Right ventricle myocardium superior (tissue), 1 donor: ENCODE measurements at regions not wholly inside any gene's neighbourhood (a gene's known extent, or its start where the extent isn't known, plus 50 kb on each side); places are given as distances from the start of the nearest gene placed in this dataset.
"Not testable (repeated sequence)": the region's sequence is repeated elsewhere in the genome, so short reads cannot be mapped to it uniquely, and the experiment has no call there.

Experiments used
- ATAC-seq: fragments of 200-7000 bp; cut with Tn5 transposase; one replicate; pipeline ENCODE4 v1.9.1; 2020; ENCODE audit warnings: mild to moderate bottlenecking; ENCODE audit not compliant: poor library complexity
- DNase-seq: peaks from one replicate; pipeline ENCODE4 v3.0.0-alpha.2; 2020
- intact Hi-C: fragments of 100-400 bp; cut with DNase I; formaldehyde crosslinking; loops from one replicate; pipeline ENCODE4 v1.11.2; 2022
- donor health status: DM: no; HTN: yes; CAD: no; lungs with severe emphysema.

DNA sequence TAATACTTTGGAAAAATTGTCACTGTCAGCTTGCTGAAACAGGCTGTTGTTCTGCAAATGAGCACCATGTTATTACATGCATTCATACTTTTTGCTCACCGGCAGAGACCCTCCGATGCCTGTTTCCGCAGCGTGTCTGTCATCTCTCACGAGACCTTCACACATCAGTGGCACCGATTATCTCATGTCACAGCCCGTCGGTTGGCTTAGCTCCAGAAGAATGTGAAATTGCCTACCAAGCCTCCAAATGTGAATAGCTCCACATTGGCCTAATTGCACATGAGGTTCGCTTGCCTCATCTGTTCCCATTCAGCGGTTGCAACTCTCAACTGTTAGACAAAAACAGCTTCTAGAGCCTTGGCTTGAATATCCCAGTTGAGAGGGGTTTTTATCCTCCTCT is 233.0 kb downstream of the ACTR3 start:
- intact Hi-C loops, result no loop called here
- ATAC-seq, result no peak
- DNase-seq, result no peak

DNA sequence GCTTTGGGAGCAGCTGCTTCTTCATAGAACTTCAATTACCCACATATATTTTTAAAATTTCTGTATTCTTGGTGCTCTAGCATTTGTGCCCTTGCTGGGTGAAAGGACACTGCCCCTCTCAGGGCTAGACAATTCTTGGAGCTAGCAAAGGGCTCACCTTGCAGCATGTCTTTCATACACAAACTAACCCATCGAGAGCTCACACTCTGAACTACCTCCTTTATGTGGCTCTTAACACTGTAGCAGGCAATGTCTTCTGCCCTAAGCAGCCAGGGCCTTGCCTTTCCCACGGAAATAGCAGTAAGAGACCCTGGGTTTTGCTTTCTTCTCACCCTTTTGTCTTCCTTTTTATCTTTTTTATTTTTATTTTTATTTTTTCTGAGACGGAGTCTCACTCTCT is 234.0 kb downstream of the ACTR3 start:
- ATAC-seq (no peak), DNase-seq (no peak)
- intact Hi-C loops, result no loop called here

DNA sequence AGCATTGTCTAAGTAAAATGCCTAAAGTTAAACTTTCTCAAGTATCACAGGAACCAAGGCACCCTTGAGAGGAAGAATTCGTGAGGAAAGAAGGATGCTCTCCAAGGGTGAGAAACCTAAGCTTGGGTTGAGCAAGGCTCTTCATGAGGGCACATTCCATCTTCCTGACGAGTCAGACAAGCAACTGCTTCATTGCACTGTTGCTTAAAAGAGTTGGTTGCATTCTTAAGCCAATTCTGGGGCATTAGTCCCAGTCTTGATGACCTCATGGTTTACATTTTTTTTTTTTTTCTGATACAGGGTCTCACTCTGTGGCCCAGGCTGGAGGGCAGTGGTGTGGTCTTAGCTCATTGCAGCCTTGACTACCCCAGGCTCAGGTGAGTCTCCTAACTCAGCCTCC is 237.5 kb downstream of the ACTR3 start:
- ATAC-seq, result no peak
- no peak for DNase-seq
- intact Hi-C loops, result no loop called here

DNA sequence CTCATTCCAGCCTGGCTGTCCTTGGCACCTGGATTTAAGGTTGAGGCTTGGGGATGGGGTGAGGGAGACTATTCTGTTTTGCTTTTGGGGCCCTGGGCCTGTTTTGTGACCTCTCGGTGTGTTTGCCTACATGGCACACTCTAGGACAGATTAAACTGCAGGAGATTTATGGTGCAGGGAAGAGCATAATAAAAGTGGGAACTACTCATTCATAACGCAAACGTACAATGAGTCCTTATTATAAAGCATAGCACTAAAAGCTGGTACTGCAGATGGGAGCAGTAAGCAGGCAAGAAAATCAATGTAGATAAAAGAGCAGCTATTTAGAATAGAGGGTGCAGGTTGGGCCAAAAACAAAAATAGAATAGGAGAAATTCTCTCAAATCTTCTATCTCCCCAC is 238.4 kb downstream of the ACTR3 start:
- intact Hi-C loops, result no loop called here
- ATAC-seq (no peak), DNase-seq (no peak)

DNA sequence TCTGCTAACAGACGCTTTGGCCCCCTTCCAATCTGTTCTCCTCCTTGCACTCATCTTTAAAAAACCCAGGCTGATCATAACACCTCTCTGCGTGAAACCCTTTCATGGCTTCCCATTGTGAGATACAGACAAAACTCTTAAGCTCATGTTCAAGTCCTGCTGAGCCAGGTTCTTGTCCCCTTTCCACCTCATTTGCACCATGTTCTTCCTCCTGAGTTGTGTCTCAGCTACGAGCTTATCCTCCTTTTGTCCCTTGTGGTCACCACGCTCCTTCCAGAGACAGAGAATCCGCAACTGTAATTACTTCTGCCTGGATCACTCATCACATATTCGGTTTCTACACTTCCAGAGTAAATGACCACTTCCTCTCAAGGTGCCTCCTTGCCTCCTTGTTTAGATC is 238.8 kb downstream of the ACTR3 start:
- ATAC-seq (no peak), DNase-seq (no peak)
- intact Hi-C loops, result no loop called here

DNA sequence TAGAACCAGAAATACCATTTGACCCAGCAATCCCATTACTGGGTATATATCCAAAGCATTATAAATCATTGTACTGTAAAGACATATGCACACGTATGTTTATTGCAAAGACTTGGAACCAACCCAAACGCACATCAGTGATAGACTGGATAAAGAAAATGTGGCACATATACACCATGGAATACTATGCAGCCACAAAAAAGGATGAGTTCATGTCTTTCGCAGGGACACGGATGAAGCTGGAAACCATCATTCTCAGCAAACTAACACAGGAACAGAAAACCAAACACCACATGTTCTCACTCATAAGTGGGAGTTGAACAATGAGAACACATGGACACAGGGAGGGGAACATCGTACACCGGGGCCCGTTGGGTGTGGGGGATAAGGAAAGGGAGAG is 242.2 kb downstream of the ACTR3 start:
- intact Hi-C loops, DNase-seq, ATAC-seq: not testable (repeated sequence)

DNA sequence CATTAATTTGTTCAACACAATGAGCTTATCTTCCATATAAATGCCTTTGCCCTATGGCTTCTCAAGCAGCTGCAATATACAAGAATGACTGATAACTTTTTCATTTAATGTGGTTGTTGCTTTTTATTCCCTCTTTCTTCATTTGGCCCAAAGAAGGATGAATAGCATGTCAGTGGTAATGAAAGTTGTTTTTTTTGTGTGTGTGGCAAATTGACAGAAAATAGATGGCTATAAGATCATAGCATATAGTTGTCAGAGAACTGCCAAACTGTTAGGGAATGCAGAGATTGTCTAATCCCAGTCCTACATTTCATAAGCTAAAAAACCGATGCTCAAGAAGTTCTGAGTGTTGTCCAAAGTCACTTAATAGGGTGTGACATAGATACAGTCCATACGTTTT is 244.3 kb downstream of the ACTR3 start:
- ATAC-seq (no peak), DNase-seq (no peak)
- intact Hi-C loops, result no loop called here

DNA sequence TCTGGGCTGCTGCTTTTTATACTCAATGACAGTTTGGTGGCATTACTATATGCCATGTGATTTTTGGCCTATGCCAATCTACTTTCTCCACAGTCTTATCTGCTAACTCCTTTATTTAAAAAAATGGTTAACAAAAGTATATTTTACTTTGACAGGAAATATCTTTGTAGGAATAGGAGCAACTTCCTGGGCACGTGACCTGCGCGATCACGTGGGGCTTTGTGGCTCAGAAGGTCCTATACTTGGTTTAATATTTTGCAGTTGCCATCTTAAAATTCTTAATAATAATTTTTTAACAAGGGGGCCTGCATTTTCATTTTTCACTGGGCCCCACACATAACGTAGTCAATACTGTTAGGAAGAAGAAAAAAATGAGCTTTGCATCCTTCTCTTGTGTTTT is 249.7 kb downstream of the ACTR3 start:
- DNase-seq (no peak), ATAC-seq (no peak)
- intact Hi-C loops, result no loop called here

DNA sequence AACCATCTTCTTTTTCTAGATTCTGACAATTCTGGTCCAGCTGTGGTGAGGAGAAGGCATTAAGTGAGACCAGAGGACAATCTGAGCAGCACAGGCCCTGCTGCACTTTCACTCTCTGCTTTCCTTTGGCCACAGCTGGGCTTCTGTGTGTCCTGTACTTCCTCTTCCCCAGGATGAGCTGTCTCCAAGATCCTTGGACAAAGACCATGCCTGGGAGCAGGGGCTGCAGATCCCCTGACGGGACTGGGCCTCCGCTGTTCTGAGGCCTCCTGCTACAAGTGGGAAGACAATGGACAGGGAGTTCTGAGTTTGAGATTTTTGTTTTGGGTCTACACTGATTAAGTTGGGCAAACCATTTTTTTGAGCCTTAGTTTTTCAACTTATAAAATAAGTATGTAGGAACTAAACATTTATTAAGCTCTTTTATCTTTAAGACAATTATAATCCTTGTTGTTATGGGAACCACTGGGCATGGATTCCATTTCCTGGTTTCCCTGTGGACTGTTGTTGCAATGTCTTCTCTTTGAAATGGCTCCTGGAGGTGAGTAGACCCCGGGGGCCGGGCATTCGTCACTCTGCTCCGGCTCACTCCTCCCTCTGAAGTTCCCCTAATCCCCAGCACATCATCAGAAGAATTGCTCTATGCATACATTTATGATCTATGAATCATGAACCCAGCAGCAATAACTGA is 266.6 kb downstream of the ACTR3 start:
- intact Hi-C loops, result no loop called here
- DNase-seq (no peak), ATAC-seq (no peak)

DNA sequence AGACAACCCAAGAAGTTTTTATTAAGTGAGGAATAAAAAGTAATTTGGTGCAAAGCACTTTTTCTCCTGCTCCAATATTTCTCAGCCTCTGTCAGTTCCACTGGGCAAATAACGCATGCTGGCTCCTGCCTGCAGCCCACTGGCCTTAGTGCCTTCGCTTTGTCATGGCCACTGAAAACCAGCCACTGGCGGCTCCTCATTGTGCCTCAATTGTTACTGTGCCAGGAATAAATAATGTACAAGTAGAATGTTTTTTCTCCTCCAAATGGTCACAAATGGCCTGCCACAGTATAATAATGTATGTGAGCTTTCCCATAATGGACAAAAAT is 267.1 kb downstream of the ACTR3 start:
- ATAC-seq (no peak), DNase-seq (no peak)
- intact Hi-C loops, result no loop called here

DNA sequence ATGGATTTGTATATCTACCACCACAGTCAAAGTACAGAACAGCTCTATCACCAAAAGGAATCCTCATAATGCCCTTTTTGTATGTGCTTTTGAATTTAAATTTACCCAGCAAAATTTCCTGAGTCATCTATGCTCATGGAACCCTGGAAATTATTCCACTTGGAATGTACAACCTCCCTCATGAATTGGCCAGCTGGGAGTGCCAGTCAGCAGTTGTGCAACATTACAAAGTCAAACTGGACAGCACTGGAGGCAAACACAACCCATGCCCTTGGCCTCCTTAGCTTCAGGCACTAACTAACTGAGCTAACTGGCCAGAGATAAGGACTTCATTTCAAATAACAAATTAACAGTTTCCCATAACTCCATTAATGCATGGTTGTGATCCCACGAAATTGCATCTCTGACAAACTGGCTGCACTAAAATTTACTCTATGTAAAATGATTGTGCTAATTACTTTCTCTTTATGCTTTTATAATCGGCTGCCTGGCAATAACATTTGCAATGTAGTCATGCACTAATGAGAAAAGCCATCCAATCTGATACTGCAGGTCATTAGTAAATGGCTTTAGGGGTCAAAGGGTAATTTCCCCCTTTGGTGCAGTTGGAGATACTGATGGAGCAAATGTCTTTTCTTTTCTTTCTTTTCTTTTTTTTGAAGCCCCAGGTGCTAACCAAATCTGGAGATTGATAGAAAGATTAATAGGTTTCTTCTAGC is 270.5 kb downstream of the ACTR3 start:
- intact Hi-C loops, result no loop called here
- no peak for DNase-seq
- peak; percentile 46 for ATAC-seq

DNA sequence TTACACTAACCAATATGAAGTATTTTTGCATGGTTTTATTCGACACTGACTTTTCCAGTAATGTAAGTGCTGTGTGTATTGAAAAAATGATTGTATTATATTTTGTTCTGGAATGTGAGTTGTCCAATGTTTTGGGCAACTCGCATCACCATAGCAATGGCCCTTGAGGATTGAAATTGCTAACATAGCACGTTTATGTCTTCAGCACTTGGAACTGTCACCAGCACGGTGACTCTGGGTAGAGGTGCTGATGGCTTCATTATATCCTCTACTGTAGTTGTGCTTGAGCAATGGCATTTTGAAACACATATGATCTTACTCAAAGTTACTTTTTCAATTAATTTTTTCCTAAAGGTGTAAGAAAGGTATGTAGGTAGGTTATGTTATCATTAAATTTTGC is 271.5 kb downstream of the ACTR3 start:
- intact Hi-C loops, result no loop called here
- ATAC-seq (no peak), DNase-seq (no peak)

DNA sequence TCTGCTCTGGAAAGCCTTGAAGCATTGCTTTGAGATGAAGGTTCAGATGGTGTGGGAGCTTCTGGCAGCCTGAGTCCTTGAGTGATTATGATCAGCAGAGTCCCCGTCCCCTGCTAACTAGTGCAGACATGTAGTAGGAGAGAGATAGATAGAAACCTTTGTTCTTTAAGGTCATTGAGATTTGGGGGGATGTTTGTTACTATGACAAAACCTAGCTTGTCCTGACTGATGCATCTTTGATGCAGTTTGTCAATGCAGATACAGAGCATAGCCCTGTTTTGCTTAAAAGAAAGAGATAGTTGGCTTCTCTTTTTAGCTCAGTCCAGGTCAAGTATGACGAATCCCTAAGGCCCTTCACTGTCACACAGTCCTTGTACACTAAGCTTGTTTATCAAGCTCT is 274.6 kb upstream of the DPP10 start:
- ATAC-seq (no peak), DNase-seq (no peak)
- intact Hi-C loops, result no loop called here

DNA sequence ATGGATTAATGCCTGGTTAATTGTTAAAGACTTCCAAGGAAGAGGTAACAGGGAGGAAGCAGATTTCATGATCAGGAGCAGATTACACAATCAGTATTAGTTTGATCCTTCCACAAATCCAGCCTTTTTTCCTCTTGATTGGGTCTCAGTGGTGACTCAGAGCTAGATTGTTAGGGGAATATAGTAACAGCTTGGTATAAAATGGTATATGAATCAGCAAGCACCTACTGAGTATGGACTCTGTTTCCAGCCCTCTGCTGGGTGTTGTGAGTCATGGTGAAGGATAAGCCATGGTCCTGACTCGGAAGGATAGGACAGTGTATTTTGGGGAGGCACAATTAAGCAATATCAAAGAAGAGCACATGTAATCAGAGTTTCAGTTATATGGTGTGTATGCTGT is 272.4 kb upstream of the DPP10 start:
- intact Hi-C loops, result no loop called here
- no peak for ATAC-seq

DNA sequence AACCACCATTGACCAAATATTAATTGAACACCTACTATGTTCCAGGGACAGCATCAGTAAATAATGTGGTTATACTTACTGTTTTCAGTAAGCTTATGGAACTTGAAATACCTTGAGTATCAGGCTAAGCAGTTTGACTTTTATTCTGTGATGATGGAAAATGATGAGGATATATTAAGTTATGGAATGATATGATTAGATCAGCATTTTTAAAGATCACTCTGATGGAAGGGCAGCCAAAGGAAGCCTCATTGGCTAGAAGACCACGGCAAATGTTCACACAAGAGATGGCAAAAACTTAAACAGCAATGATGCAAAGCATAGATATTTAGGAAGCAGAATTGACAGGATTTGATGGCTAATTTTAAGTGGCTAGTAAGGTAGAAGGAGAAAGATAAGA is 266.9 kb upstream of the DPP10 start:
- DNase-seq (no peak), ATAC-seq (no peak)
- intact Hi-C loops, result no loop called here

More for the DNA sequence above, 272.4 kb upstream of the DPP10 start:
- no peak for DNase-seq

DNA sequence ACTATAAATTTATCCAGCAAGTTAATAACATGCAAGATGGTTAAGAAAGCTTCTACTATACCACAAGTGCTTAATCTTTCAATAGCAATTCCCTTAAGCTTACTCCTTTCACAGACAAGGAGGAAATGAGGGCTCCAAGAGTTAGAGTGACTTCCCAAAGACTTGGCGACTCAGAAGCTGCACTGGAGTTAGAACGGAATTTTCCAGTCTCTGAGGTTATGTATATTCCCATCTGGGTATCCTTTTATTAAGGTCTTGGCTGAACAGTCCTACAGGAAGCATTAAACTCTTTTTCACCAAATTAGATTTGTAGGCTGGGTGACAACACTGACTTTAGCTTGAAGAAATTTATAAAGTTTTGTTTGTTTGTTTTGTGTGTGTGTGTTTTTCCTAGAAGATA is 256.9 kb upstream of the DPP10 start:
- ATAC-seq, result no peak
- DNase-seq, result no peak
- intact Hi-C loops, result no loop called here

DNA sequence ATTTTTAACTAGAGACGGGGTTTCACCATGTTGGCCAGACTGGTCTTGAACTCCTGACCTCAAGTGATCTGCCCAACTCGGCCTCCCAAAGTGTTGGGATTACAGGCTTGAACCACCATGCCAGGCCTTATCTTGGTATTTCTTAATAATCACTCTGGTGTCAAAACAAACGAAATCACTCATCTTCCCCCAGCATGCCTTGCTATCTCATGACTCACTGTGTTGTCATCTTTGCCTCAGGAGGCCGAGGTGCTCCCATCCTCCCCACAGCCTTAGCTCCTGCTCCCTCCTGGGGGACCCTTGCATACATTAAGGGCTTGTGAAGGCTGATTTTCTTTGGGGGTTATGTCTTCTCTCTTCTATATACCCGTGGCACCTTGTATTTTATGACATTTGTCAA is 250.1 kb upstream of the DPP10 start:
- ATAC-seq (no peak), DNase-seq (no peak)
- intact Hi-C loops, result no loop called here

DNA sequence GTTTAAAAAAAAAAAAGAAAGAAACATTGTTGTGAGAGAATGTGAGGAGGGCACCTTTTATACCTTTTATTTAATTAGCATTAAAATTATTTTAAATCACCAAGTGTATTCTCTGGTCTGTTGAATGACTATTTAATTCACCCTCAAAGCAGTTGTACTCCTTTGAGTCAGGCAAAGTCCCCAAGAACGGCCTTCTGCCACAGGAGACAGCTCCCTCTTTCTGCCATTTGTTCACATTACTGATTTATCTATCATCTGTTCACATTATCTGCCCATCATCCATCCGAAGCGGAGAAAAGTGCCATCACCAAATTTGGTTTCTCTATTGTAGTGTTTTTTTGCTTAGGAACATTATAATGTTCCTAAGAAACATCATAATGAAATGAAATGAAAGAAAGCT is 240.7 kb upstream of the DPP10 start:
- intact Hi-C loops, result no loop called here
- ATAC-seq (no peak), DNase-seq (no peak)

DNA sequence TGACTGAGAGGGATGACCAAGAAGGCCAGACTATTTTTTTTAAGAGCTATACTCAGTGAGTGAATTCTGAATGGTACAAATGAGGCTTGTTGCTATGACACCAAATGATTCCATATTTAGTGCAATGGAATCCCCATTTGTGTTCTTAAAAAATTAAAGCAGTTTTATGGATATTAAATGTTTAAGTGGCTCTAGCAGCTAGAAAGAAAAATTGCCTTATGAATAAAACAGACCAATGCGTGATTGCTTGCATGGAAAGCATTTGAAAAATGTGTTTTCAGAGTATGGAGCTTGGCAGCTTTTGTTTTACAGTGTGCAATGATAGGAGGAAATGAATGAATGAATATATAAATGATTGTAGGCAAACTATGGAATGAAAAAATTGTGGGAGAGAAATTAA is 238.8 kb upstream of the DPP10 start:
- intact Hi-C loops, result no loop called here
- ATAC-seq, result no peak
- DNase-seq, result no peak

DNA sequence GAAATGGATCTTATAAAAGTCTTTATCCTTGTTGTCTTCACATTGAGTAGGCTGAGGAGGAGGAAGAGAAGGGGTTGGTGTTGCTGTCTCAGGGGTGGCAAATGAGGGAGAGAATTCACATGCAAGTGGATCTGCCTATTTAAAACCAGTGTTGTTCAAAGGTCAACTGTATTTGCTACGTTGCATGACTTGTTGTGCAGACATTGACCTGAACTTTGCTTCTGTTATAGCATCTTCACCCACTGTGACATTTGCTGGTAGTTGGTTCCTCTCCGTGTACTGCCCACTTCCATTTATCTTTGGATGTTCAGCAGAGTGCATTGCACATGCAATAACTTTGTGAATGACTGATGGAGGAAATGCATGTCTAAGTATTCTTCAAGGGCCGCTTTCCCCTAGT is 228.6 kb upstream of the DPP10 start:
- ATAC-seq, result no peak
- intact Hi-C loops, result no loop called here
- DNase-seq, result no peak

DNA sequence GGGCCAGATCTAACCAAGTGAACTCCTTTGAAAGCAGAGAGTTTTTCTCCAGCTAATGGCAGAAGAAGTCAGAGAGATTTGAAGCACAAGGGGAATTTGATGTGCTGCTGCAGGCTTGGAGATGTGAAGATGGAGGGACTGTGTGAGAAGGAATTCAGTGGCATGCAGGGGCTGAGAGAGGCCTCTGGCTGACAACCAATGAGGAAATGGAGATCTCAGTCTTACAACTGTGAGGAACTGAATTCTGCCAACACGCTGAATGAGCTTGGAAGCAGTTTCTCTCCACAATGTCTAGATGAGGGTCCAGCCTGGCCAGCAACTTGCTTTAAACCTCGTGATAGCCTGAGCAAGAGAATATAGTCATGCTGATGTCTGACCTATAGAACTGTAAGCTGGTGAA is 224.1 kb upstream of the DPP10 start:
- intact Hi-C loops, result no loop called here
- no peak for DNase-seq
- no peak for ATAC-seq
